HG03159 (cell line): ENCODE measurements at regions not wholly inside any gene's neighbourhood (a gene's known extent, or its start where the extent isn't known, plus 50 kb on each side); places are given as distances from the start of the nearest gene placed in this dataset.
A peak's percentile ranks its signal among the peaks of the same experiment; 100 is the strongest.
"Not testable (repeated sequence)": the region's sequence is repeated elsewhere in the genome, so short reads cannot be mapped to it uniquely, and the experiment has no call there.

ENCODE experiments used
- ATAC-seq: cut with Tn5 transposase; IDR thresholded peaks from one replicate; pipeline ENCODE4 v1.9.1; 2021; ENCODE audit warnings: mild to moderate bottlenecking, moderate library complexity; ENCODE audit not compliant: unreplicated experiment

DNA sequence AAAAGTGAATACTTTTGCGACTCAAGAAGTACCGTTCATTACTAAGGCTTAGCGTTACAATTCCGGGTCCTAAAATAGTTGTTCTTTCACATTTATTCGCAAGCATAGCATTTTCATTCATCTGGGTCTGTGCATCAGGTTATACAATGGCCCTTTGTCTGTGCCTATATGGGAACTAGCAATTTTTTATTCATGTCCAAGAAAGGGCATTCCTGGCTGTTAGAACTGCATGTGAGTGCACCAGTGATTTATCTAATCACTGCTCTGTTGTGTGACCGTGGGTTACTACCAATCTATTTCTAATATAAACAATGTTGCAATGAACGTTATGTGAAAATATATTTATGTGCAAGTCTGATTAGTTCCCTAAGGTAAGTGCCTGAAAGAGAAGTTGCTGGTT lies 63.8 kb downstream of the SPANXA1 start:
- not testable (repeated sequence) for ATAC-seq

DNA sequence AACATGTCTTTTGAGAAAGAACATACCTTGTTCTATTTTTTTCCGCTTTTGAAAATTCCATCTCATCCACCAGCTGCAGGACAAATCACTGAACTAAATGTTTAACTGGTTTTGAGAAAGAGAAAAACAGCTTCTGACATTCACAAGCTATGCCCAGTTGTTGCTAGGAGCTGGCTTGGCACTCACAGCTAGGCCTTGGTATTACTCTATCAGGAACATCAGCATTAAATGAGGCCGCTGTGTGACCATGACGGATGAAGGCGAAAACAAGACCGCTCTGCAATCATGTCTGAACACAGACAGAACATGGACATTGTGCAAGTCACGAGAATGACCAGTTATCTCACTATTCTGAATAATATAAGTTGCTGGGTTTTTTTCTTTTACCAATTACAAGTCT lies 108.8 kb downstream of the SPANXA1 start:
- ATAC-seq, result not testable (repeated sequence)

DNA sequence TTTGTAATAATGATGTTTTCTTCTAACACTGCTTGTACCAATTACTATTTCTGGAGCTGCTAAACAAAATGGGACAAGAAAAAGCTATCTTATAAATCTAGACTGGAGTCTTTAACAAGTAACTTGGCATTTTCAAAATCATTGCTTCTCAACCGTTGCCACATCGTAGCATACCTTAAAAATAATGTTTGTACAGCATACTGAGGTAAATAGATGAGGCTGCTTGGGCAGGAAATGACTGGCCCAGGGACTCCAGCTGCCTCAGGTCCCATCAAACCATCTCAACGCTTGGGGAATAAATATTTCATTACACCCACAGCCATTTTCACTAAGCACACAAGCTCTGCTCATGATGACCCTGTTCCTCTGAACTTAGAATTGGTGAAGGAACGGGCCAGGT lies 115.1 kb downstream of the SPANXA1 start:
- ATAC-seq, result no peak

DNA sequence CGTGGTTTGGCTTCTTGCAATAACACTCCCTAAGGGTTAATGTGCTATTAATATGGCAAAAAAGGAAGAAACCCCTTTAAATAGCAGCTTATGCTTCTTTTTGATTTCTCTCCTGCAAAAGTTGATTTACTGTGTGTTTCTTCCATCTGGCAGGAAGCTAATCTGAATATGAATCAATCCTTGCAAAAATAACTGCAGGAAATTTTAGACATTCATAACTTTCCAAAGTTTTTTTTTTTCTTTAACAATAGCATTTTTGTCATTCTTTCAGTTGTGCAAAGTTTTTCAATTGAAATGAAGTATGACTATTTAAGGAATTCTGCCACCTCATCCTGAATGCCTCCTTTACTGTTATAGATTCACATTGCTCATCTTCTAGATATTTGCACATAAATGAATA lies 115.6 kb downstream of the SPANXA1 start:
- ATAC-seq, result no peak

DNA sequence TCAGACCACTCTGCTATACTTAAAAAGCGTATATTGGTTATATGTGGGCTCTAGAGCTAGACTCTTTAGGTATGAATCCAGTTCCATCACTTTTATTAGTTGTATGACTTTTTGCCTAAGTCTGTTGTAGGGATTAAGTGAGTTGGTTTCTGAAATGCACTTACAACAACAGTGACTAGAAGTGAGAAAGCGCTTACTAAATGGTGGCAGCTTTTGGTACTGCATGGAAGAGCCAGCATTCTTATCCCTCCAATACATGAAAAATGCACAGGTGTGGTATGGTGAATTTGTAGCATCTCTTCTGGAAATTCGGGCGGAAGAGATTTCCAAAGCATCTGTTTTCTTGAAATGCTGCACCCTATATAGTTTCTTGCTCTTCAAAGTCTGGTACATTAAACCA lies 117.1 kb downstream of the SPANXA1 start:
- peak; percentile 49 for ATAC-seq

DNA sequence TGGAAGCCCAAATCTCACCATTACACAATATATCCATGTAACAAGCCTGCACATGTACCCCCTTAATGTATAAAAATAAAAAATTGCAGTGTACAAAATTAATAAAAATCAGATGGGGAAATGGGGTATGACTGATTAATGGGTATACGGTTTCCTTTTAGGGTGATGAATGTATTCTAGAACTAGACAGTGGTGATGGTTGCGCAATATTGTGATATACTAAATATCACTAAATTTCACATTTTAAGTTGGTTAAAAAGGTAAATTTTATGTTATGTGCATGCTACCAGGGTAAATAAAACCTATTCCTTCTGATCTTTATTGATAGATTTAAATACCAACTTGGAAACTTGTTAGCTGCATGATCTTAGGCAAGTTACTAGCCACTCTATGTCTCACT lies 129.4 kb downstream of the SPANXA1 start:
- no peak for ATAC-seq

DNA sequence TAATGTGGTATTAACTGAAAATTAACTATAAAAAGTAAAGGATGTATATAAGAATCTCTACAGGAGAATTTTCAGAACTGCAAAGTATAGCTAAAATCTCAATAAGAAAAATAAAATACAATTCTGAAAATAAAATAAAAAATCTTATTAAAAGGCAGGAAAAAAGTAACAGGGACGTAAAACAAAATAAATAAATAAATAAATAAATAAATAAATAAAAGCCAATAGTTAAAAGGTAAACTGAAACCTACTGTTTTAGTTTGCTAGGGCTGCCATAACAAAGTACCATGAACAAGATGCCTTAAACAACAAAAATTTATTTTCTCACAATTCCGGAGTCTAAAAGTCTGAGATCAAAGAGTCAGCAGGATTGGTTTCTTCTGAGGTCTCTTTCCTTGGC lies 140.6 kb downstream of the SPANXA1 start:
- ATAC-seq, result no peak

DNA sequence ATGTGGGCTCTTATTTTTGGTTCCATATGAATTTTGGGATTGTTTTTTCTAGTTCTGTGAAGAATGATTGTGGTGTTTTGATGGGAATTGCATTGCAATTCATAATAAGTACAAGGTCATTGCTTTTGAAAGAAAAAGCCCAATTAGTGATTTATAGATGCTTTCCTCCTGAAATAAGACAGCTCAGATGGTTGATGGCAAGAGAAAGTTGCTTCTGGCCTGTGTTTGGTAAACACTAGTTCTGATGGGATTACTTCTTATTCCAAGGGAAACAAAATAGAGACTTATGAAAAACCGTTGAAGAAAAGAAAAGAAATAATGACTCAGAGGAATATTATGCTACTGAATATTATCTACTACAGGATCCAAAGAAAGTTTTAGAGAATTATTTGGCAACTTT lies 144.9 kb downstream of the SPANXA1 start:
- ATAC-seq, result no peak

DNA sequence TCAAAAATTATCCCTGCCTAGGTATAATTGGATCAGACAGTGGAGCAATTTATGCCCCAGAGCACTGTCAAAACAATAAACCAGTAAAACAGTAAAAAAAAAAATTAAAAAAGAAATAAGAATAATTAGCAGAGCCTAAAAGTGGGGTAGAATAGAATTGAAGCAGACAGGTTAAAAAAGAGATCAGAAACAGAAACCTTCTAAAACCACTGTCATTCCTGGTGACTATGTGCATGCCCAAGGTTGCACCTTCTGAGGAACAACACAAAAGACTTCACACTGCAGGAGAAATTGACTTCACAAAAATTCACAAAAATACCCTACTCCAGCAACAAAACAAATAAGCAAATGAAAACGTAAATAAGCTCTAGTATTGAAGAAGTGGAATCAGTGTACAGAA lies 168.6 kb downstream of the SPANXA1 start:
- ATAC-seq, result no peak

DNA sequence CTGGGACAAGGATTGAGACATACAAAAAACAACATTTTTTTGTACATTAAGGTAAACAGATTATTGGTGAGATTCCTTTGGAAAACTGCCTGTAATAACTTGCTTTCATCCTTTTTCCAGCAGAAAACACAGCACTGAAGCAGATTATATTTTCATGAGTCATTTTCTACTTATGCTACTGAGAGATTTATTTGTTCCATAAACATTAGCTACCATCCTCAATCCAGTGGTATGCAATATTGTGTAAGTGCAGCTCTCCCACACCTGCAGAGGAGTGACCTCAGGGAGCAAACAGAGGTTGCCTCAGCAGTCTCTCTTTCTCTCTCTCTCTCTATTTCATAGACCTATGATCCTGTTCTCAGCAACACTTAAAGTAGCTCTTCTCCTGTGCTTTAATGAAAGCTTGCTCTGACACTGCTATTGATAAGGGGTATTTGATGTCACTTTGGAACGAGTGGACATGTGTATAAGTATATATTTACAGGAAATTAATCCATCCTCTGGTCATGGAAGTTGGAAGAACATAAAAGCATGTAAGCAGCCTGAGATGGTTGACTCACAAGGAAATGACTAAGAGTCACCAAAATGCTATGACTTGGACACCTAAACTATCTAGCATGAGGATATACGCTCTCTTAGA lies 163.7 kb upstream of the SPANXC start:
- ATAC-seq, result no peak

DNA sequence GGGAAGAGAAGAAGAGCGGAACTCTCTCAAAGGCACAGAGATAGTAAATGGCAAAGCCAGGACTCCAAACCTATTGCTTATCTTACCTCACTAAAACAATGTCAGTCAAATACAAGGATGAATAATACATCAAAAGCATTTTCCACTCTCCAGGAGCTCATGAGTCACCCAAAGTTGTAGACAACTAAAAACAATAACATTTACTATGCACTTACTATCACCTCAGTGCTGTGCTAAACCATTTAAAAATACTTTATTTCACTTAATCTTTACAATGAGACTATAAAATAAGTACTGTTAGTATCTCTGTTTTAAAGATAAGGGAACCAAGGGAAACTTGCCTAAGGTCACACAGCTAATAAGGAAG lies 163.2 kb upstream of the SPANXC start:
- no peak for ATAC-seq

DNA sequence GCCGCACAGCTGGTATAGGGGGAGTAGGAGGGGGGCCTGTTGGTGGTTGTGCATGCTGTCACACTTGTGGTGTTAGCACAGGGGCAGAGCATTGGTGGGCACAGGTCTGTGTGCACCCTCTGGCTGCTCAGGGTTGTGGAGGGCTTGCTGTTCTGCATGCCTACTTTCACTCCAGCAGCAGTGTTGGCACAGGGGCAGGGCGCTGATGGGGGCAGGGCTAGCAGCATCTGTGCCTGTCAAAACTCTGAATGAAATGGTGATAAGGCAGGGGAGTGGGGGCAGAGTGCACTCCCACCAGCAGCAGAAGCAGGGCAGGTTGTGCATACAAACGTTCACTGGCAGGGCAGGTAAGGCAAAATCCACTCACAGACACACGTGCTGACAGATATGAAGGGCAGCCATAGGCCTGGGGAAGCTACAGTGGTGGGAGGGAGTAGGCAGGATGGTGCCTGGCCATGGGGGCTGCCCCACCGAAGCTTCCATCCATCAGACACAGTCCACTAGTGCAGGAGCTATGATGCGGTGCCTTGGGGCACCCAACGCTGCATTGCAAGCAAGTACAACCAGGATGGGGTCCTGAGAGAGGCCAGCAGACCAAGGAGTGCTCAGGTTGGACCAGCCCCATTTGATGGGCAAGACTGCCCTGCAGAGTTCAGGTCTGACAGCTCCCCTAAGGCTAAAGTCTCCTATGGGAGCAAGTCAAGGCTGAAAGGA lies 160.7 kb upstream of the SPANXC start:
- ATAC-seq, result no peak

DNA sequence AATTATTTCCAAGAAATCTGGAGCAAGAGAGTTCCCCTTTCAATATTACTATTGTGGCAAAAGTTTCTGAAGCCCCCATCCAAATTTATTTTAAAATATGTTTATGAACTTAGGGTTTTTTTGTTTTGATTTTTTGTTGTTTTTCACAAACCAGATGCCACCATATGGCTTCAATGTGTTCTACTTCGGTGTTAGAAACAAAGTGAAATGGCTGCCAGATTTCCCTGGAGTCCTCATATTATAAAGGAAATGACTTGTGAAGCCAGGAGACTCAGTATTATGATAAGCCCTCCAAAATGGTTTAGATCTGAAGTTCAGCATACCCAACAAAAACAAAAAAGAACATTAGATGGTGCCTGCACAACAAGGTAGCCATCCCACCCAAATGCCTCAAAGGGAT lies 154.2 kb upstream of the SPANXC start:
- ATAC-seq, result no peak

DNA sequence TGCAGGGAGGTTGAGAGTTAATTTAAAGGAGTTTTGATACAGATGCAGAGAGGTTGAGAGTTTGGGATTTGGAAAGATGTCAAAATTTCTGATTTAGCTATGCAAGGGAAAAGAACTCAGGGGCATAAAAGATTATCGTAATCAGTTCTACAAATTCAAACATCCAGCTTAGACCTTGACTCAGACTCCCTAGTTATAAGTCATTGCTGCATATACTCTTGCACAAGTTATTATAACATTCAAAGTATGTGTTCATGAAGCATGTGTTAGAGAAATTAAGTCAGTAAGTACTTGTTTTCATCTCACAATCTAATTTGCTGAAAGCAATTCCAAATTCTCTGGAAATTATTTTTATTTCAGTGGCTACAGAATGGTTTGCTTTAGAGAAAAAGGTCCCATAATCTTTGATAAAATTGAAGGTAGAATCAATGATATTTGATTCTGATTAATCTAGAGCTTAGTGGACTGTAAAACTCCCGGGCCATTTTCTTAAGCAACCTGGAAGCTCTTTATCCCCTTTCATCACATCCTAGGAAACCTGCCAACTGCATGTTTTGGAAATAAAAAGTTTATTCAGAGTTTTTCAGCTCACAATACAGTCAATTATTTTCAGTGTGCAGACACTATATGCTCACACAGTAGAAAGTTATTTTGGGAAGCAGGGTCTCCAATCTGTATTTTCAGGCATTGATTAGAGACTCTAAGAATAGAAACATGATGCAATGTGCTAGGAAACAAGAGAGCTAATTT lies 132.9 kb upstream of the SPANXC start:
- no peak for ATAC-seq

DNA sequence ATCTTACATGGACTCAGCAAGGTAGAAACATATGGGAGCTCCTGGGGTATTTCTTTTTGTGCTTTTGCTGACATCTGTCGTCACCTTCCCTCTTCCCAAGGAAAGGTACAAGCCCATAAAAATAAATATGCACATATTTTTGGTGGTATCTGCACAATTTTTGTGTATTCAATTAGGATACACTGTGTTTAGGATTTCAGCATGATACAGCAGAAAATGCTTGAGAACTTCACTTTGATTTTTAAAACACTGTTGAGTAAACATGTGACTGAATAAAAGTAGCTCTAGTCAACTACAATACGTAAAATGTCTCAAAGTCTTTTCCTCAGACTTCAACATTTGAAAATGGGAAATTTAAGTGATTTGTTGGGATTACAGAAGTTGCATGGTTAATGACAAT lies 99.4 kb upstream of the SPANXC start:
- no peak for ATAC-seq

DNA sequence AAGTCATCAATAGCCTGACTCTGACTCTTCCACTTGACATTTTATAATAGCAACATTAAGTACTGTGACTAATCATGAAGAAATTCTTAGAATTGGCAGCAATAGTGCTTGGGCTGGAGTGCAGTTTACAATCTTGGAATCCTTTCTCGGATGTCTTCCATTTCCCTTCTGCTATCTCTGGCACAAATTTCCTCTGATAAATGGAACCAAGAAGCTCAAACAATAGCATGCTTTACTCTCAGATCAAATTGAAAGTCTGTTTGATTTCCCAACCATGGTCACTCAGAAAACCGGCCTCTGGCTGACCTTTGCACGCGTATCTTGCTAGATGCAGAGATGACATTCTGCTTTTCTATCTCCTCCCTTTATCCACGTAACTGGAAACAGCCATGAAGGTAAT lies 99.0 kb upstream of the SPANXC start:
- ATAC-seq, result no peak

DNA sequence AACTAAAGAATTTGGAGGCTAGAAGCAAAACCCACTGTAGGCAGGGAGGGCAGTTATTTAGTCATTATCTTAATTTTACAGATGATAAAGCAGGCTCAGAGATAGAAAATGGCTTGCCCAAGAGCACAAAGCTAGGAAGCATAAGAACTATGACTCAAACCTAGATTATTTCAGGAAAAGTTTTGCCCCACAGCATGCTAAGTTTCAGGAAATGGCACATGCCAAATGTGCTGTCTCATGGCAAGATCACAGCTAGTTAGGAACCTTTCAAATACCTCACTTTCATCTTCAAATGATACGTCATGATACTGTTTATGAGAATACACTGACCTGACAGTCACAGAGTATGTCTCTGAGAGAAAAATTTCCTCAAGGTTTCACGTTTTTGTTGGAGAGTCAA lies 78.5 kb upstream of the SPANXC start:
- ATAC-seq, result no peak

DNA sequence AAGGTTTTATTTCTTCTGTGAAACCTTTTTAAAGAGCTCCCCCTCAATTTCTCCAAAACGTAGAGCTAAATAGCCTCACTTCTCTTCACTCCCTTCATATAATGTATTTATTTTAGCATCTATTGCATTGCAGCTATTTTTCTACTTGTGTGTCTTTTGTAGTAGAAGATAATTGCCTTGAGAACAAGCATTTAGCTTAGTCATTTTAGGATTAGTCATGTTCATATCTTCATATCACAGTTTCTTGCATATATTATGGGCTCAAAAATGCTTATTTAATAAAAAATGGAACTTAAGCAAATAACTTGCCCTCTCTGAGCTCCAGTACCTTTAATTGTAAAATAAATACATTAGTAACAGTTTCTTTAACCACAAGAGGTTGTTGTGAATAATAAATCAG lies 72.1 kb upstream of the SPANXC start:
- no peak for ATAC-seq

DNA sequence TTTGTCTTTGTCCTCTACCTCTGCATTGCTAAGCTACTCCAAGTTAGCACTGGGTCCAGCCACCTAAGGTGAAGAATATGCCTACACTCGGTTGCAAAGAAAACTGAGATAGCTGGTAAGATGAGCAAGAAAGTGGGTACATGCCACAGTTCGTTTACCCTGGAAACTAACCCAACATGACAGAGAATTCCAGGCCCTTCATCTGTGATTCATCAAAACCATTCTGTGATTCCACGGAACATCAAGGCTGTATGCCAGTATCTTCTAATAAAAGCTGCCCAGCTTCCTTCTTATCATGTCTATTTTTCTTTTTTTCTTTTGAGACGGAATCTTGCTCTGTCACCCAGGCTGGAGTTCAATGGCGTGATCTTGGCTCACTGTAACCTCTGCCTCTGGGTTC lies 58.7 kb upstream of the SPANXC start:
- ATAC-seq, result no peak
